H9 (cell line): ENCODE measurements at regions not wholly inside any gene's neighbourhood (a gene's known extent, or its start where the extent isn't known, plus 50 kb on each side); places are given as distances from the start of the nearest gene placed in this dataset.

ENCODE experiments used
- DNase-seq: peaks from one replicate; pipeline ENCODE4 v3.0.0-alpha.2; 2017
- H2AFZ ChIP-seq: one replicate; pipeline ENCODE4 v1.6.1; 2013; ENCODE audit warnings: mild to moderate bottlenecking, low read length, control low read depth, moderate library complexity
- H2AK5ac ChIP-seq: 2 replicates; pipeline ENCODE4 v1.6.1; 2013; ENCODE audit warnings: low read length, control low read depth, mixed read lengths; ENCODE audit not compliant: insufficient read length
- H2BK120ac ChIP-seq: one replicate; pipeline ENCODE4 v1.6.1; 2013; ENCODE audit warnings: low read depth, mild to moderate bottlenecking, low read length, control low read depth, inconsistent platforms; ENCODE audit not compliant: poor library complexity, severe bottlenecking
- H2BK12ac ChIP-seq: 2 replicates; pipeline ENCODE4 v1.6.1; 2013; ENCODE audit warnings: low read length, control low read depth, mixed read lengths, low read depth; ENCODE audit not compliant: insufficient read length
- H2BK15ac ChIP-seq: 2 replicates; pipeline ENCODE4 v1.6.1; 2013; ENCODE audit warnings: low read depth, low read length, control low read depth
- H2BK20ac ChIP-seq: one replicate; pipeline ENCODE4 v1.6.1; 2013; ENCODE audit warnings: low read depth, mild to moderate bottlenecking, low read length, control low read depth, inconsistent platforms; ENCODE audit not compliant: poor library complexity, severe bottlenecking
- H2BK5ac ChIP-seq: 2 replicates; pipeline ENCODE4 v1.6.1; 2013; ENCODE audit warnings: low read length, control low read depth, mixed read lengths; ENCODE audit not compliant: insufficient read length
- H3K14ac ChIP-seq: 2 replicates; pipeline ENCODE4 v1.6.1; 2013; ENCODE audit warnings: low read length, control low read depth; ENCODE audit not compliant: insufficient read depth
- H3K18ac ChIP-seq: 2 replicates; pipeline ENCODE4 v1.6.1; 2013; ENCODE audit warnings: low read depth, mild to moderate bottlenecking, mixed read lengths, low read length, control low read depth; ENCODE audit not compliant: insufficient read length
- H3K23ac ChIP-seq: 2 replicates; pipeline ENCODE4 v1.6.1; 2013; ENCODE audit warnings: low read length, control low read depth, mixed read lengths, low read depth; ENCODE audit not compliant: insufficient read length
- H3K23me2 ChIP-seq: 2 replicates; pipeline ENCODE4 v1.6.1; 2013; ENCODE audit warnings: low read depth, mild to moderate bottlenecking, mixed read lengths, low read length, control low read depth; ENCODE audit not compliant: insufficient read length, poor library complexity, severe bottlenecking
- H3K27ac ChIP-seq: 2 replicates; pipeline ENCODE4 v1.5.1; 2013; ENCODE audit warnings: low read length, control low read depth, mixed read lengths, low read depth; ENCODE audit not compliant: insufficient read length
- H3K27me3 ChIP-seq: 2 replicates; pipeline ENCODE4 v1.6.1; 2013; ENCODE audit warnings: low read length, control low read depth, inconsistent platforms; ENCODE audit not compliant: insufficient read depth
- H3K4ac ChIP-seq: 2 replicates; pipeline ENCODE4 v1.6.1; 2013; ENCODE audit warnings: low read depth, mild to moderate bottlenecking, control low read depth, inconsistent platforms, low read length, moderate library complexity
- H3K4me1 ChIP-seq: 2 replicates; pipeline ENCODE4 v1.6.1; 2013; ENCODE audit warnings: low read length, control low read depth, inconsistent platforms; ENCODE audit not compliant: insufficient read depth
- H3K4me2 ChIP-seq: 2 replicates; pipeline ENCODE4 v1.6.1; 2013; ENCODE audit warnings: low read length, control low read depth, mixed read lengths; ENCODE audit not compliant: insufficient read length, insufficient read depth
- H3K56ac ChIP-seq: 2 replicates; pipeline ENCODE4 v1.6.1; 2013; ENCODE audit warnings: low read depth, mild to moderate bottlenecking, mixed read lengths, low read length, control low read depth; ENCODE audit not compliant: insufficient read length
- H3K79me1 ChIP-seq: 2 replicates; pipeline ENCODE4 v1.6.1; 2013; ENCODE audit warnings: low read depth, mild to moderate bottlenecking, moderate library complexity, low read length, control low read depth, inconsistent platforms; ENCODE audit not compliant: insufficient read depth, poor library complexity, severe bottlenecking
- H3K79me2 ChIP-seq: 2 replicates; pipeline ENCODE4 v1.6.1; 2013; ENCODE audit warnings: low read length, control low read depth, inconsistent platforms; ENCODE audit not compliant: insufficient read depth
- H3K9ac ChIP-seq: 2 replicates; pipeline ENCODE4 v1.6.1; 2013; ENCODE audit warnings: low read length, control low read depth, mixed read lengths; ENCODE audit not compliant: insufficient read length; ENCODE audit errors: extremely low read depth
- H3K9me3 ChIP-seq: one replicate; pipeline ENCODE4 v1.6.1; 2013; ENCODE audit warnings: low read depth, low read length, inconsistent platforms; ENCODE audit not compliant: control insufficient read depth
- H3T11ph ChIP-seq: one replicate; pipeline ENCODE4 v1.6.1; 2013; ENCODE audit warnings: mild to moderate bottlenecking, low read length, control low read depth, inconsistent platforms
- H4K20me1 ChIP-seq: one replicate; pipeline ENCODE4 v1.6.1; 2013; ENCODE audit not compliant: control insufficient read depth, insufficient read length, insufficient read depth
- H4K5ac ChIP-seq: 2 replicates; pipeline ENCODE4 v1.6.1; 2013; ENCODE audit warnings: low read depth, mild to moderate bottlenecking, mixed read lengths, low read length, control low read depth; ENCODE audit not compliant: insufficient read length
- H4K8ac ChIP-seq: replicated peaks from 2 replicates; pipeline ENCODE4 v1.6.1; 2013; ENCODE audit warnings: low read length, control low read depth, mixed read lengths, low read depth; ENCODE audit not compliant: insufficient read length
- H4K91ac ChIP-seq: 2 replicates; pipeline ENCODE4 v1.6.1; 2013; ENCODE audit warnings: low read depth, mild to moderate bottlenecking, moderate library complexity, mixed read lengths, low read length, control low read depth; ENCODE audit not compliant: insufficient read length
- H3K27ac Mint-ChIP-seq, 3 experiments: 2 replicates in 2 of 3; 3 replicates in 1 of 3; pipeline ENCODE4 v1.8.0; 2020 to 2021; ENCODE audit warnings: mixed read lengths in 3 of 3, mild to moderate bottlenecking in 1 of 3, moderate library complexity in 1 of 3
- H3K27me3 Mint-ChIP-seq: 2 replicates; pipeline ENCODE4 v1.8.0; 2021; ENCODE audit warnings: low read depth, mild to moderate bottlenecking, moderate library complexity, mixed read lengths
- H3K36me3 Mint-ChIP-seq, 3 experiments: 2 replicates in 2 of 3; 3 replicates in 1 of 3; pipeline ENCODE4 v1.8.0; 2020 to 2021; ENCODE audit warnings: low read depth in 3 of 3, mixed read lengths in 3 of 3; ENCODE audit not compliant: insufficient read depth in 1 of 3
- H3K4me1 Mint-ChIP-seq, 2 experiments: 2 replicates each; pipeline ENCODE4 v1.8.0; 2020; ENCODE audit warnings: mixed read lengths in 2 of 2
- H3K4me3 Mint-ChIP-seq, 2 experiments: 2 replicates in 1 of 2; 3 replicates in 1 of 2; pipeline ENCODE4 v1.8.0; 2020 to 2021; ENCODE audit warnings: mild to moderate bottlenecking in 2 of 2, mixed read lengths in 2 of 2, moderate library complexity in 1 of 2
- H3K9me3 Mint-ChIP-seq, 2 experiments: 2 replicates in 1 of 2; 3 replicates in 1 of 2; pipeline ENCODE4 v1.8.0; 2020; ENCODE audit warnings: mild to moderate bottlenecking in 2 of 2, mixed read lengths in 2 of 2, moderate library complexity in 1 of 2
- WGBS: extraction: QIAGEN DNeasy Blood & Tissue Kit; methylation state at CpG from one replicate; pipeline ENCODE4 v1.1.7; 2013; ENCODE audit warnings: missing lambda C conversion rate, low lambda C conversion rate, mixed read lengths; ENCODE audit not compliant: insufficient read length; ENCODE audit errors: extremely low coverage; 5-methylcytosine and 5-hydroxymethylcytosine counted together
- TF ChIP-seq, protein P1 (sequence below): fragments of 200-600 bp; sonication (generic); conservative IDR thresholded peaks from 3 replicates; pipeline ENCODE4 v1.8.0; 2021; ENCODE audit warnings: antibody characterized with exemption, mild to moderate bottlenecking

GRCh38 chr13:54361460-54361859 is 1332.8 kb downstream of the OLFM4 start:
- Histone ChIP-seq H2AK5ac (no peak overlapping the region), H4K5ac (no peak overlapping the region), H2BK120ac (no peak overlapping the region), H3K79me1 (no peaks in the 10 kb centered on the region), H3K9me3 (no peaks in the 10 kb centered on the region), H2BK5ac (no peak overlapping the region), H3K18ac (no peak overlapping the region), H3K27ac (no peak overlapping the region), H2BK15ac (no peak overlapping the region), H4K8ac (no peak overlapping the region), H4K91ac (no peak overlapping the region), H2AFZ (no peak overlapping the region), H3K23me2 (no peaks in the 10 kb centered on the region), H3K4me2 (no peak overlapping the region), H4K20me1 (no peaks in the 10 kb centered on the region), H3K14ac (no peak overlapping the region), H3K9ac (no peak overlapping the region), H3K23ac (no peak overlapping the region), H3K56ac (no peak overlapping the region), H3K4me1 (no peaks in the 10 kb centered on the region), H2BK12ac (no peak overlapping the region), H3K4ac (no peak overlapping the region), H3T11ph (no peak overlapping the region), H3K79me2 (no peaks in the 10 kb centered on the region), H3K27me3 (no peaks in the 10 kb centered on the region), H2BK20ac (no peak overlapping the region)
- H3K36me3 Mint-ChIP-seq, result peaks cover 0 to 18% (median 12%) of the 10 kb centered on the region in 3 experiments; a peak in 5 of 7 replicates
- H3K4me3 Mint-ChIP-seq, result no peak overlapping the region
- H3K9me3 Mint-ChIP-seq, result peaks cover 6 to 11% of the 10 kb centered on the region in 2 experiments; a peak in 4 of 5 replicates
- peaks cover 24 to 25% of the 10 kb centered on the region in 2 experiments for H3K4me1 Mint-ChIP-seq
- H3K27ac Mint-ChIP-seq, result no peak overlapping the region
- no CpG with 5 or more reads among the region's 1 CpG for WGBS
- no peaks in the 10 kb centered on the region for H3K27me3 Mint-ChIP-seq
- DNase-seq, result no peak
- TF ChIP-seq, protein P1, sequence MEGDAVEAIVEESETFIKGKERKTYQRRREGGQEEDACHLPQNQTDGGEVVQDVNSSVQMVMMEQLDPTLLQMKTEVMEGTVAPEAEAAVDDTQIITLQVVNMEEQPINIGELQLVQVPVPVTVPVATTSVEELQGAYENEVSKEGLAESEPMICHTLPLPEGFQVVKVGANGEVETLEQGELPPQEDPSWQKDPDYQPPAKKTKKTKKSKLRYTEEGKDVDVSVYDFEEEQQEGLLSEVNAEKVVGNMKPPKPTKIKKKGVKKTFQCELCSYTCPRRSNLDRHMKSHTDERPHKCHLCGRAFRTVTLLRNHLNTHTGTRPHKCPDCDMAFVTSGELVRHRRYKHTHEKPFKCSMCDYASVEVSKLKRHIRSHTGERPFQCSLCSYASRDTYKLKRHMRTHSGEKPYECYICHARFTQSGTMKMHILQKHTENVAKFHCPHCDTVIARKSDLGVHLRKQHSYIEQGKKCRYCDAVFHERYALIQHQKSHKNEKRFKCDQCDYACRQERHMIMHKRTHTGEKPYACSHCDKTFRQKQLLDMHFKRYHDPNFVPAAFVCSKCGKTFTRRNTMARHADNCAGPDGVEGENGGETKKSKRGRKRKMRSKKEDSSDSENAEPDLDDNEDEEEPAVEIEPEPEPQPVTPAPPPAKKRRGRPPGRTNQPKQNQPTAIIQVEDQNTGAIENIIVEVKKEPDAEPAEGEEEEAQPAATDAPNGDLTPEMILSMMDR, result no peak
